Anterior cingulate cortex (tissue), 58 donors: ENCODE measurements at regions not wholly inside any gene's neighbourhood (a gene's known extent, or its start where the extent isn't known, plus 50 kb on each side); places are given as distances from the start of the nearest gene placed in this dataset.
"Not testable (repeated sequence)": the region's sequence is repeated elsewhere in the genome, so short reads cannot be mapped to it uniquely, and the experiment has no call there.

Source experiments
- DNase-seq, 58 donors: peaks; one replicate each; lab custom pipeline; 2025; lab: John Stamatoyannopoulos, UW

- not testable (repeated sequence) for DNase-seq
These were observed 55.3 kb downstream of the BBS10 start for GRCh38 chr12:76292891-76293290.

GRCh38 chr12:76292305-76292704 lies 55.9 kb downstream of the BBS10 start:
- not testable (repeated sequence) for DNase-seq

GRCh38 chr12:76290963-76291859 lies 57.0 kb downstream of the BBS10 start:
- no peak for DNase-seq

- DNase-seq, result no peak
These were observed 60.0 kb downstream of the BBS10 start for GRCh38 chr12:76288218-76288617.

- DNase-seq, result no peak
These were observed 63.1 kb downstream of the BBS10 start for GRCh38 chr12:76284816-76285750.

GRCh38 chr12:76282744-76283143 lies 65.5 kb downstream of the BBS10 start:
- DNase-seq, result no peak

GRCh38 chr12:76277480-76277879 lies 70.7 kb downstream of the BBS10 start:
- DNase-seq, result no peak

- DNase-seq, result no peak
These were observed 71.6 kb downstream of the BBS10 start for GRCh38 chr12:76276499-76277151.

GRCh38 chr12:76275511-76276093 lies 72.6 kb downstream of the BBS10 start:
- no peak for DNase-seq

- no peak for DNase-seq
These were observed 73.7 kb downstream of the BBS10 start for GRCh38 chr12:76274420-76275083.

GRCh38 chr12:76272287-76272686 lies 75.9 kb downstream of the BBS10 start:
- peak in 40 of 58 donors; percentile 2 to 78 (median 34) for DNase-seq

GRCh38 chr12:76270657-76271358 lies 77.4 kb downstream of the BBS10 start:
- DNase-seq, result no peak

GRCh38 chr12:76268267-76268666 lies 79.9 kb downstream of the BBS10 start:
- no peak for DNase-seq

GRCh38 chr12:76266797-76267196 lies 81.4 kb downstream of the BBS10 start:
- peak in 3 of 58 donors; percentile 2 to 39 (median 8) for DNase-seq

- no peak for DNase-seq
These were observed 82.6 kb downstream of the BBS10 start for GRCh38 chr12:76265424-76266180.

- DNase-seq, result no peak
These were observed 83.6 kb downstream of the BBS10 start for GRCh38 chr12:76264611-76265012.

- no peak for DNase-seq
These were observed 84.5 kb downstream of the BBS10 start for GRCh38 chr12:76263696-76264095.

GRCh38 chr12:76260390-76260748 lies 87.8 kb downstream of the BBS10 start:
- no peak for DNase-seq
